ENCODE measurements at regions not wholly inside any gene's neighbourhood (a gene's known extent, or its start where the extent isn't known, plus 50 kb on each side); places are given as distances from the start of the nearest gene placed in this dataset.

- no peak for DNase-seq
These were observed 183.3 kb upstream of the ETAA1 start for GRCh38 chr2:67213677-67214402.

- DNase-seq, result no peak
These were observed 182.4 kb upstream of the ETAA1 start for GRCh38 chr2:67214585-67215185.

- no peak for DNase-seq
These were observed 181.7 kb upstream of the ETAA1 start for GRCh38 chr2:67215214-67216055.

- no peak for DNase-seq
These were observed 181.0 kb upstream of the ETAA1 start for GRCh38 chr2:67216103-67216502.

- DNase-seq, result no peak
These were observed 180.3 kb upstream of the ETAA1 start for GRCh38 chr2:67216881-67217280.

- DNase-seq, result no peak
These were observed 179.7 kb upstream of the ETAA1 start for GRCh38 chr2:67217398-67217797.

- DNase-seq, result no peak
These were observed 179.1 kb upstream of the ETAA1 start for GRCh38 chr2:67218056-67218455.

GRCh38 chr2:67219651-67220050 is 177.5 kb upstream of the ETAA1 start:
- no peak for DNase-seq

- DNase-seq, result no peak
These were observed 175.9 kb upstream of the ETAA1 start for GRCh38 chr2:67221266-67221665.

GRCh38 chr2:67225287-67225973 is 171.7 kb upstream of the ETAA1 start:
- DNase-seq, result no peak

GRCh38 chr2:67229706-67230105 is 167.4 kb upstream of the ETAA1 start:
- DNase-seq, result no peak

- DNase-seq, result no peak
These were observed 164.2 kb upstream of the ETAA1 start for GRCh38 chr2:67232936-67233335.

- no peak for DNase-seq
These were observed 162.7 kb upstream of the ETAA1 start for GRCh38 chr2:67234440-67234839.

- DNase-seq, result no peak
These were observed 159.8 kb upstream of the ETAA1 start for GRCh38 chr2:67237288-67237687.

GRCh38 chr2:67240507-67240906 is 156.6 kb upstream of the ETAA1 start:
- no peak for DNase-seq

- DNase-seq, result no peak
These were observed 155.7 kb upstream of the ETAA1 start for GRCh38 chr2:67241453-67241852.

GRCh38 chr2:67242456-67242855 is 154.7 kb upstream of the ETAA1 start:
- no peak for DNase-seq

GRCh38 chr2:67243919-67244318 is 153.2 kb upstream of the ETAA1 start:
- no peak for DNase-seq

- no peak for DNase-seq
These were observed 150.3 kb upstream of the ETAA1 start for GRCh38 chr2:67246791-67247190.

GRCh38 chr2:67251741-67252140 is 145.4 kb upstream of the ETAA1 start:
- DNase-seq, result no peak

GRCh38 chr2:67255933-67256615 is 141.1 kb upstream of the ETAA1 start:
- peak; percentile 6 for DNase-seq

GRCh38 chr2:67256892-67257291 is 140.2 kb upstream of the ETAA1 start:
- no peak for DNase-seq

- DNase-seq, result no peak
These were observed 139.0 kb upstream of the ETAA1 start for GRCh38 chr2:67258122-67258521.
